ENCODE measurements at regions not wholly inside any gene's neighbourhood (a gene's known extent, or its start where the extent isn't known, plus 50 kb on each side); places are given as distances from the start of the nearest gene placed in this dataset.

- DNase-seq (ENCODE audit: low read depth): no peak
Measured at GRCh38 chr4:36013206-36013605, 231.1 kb downstream of the ARAP2 start.
